HG02943 (cell line): ENCODE measurements at regions not wholly inside any gene's neighbourhood (a gene's known extent, or its start where the extent isn't known, plus 50 kb on each side); places are given as distances from the start of the nearest gene placed in this dataset.
"Not testable (repeated sequence)": the region's sequence is repeated elsewhere in the genome, so short reads cannot be mapped to it uniquely, and the experiment has no call there.

ENCODE experiments used
- ATAC-seq: cut with Tn5 transposase; IDR thresholded peaks from one replicate; pipeline ENCODE4 v1.9.1; 2021; ENCODE audit warnings: mild to moderate bottlenecking, low read depth, moderate library complexity; ENCODE audit not compliant: unreplicated experiment

- no peak for ATAC-seq
These were observed 303.4 kb downstream of the THBS2 start for GRCh38 chr6:168949981-168950857.

- no peak for ATAC-seq
These were observed 304.6 kb downstream of the THBS2 start for GRCh38 chr6:168948990-168949531.

GRCh38 chr6:168948002-168948401, 305.6 kb downstream of the THBS2 start:
- ATAC-seq, result no peak

DNA sequence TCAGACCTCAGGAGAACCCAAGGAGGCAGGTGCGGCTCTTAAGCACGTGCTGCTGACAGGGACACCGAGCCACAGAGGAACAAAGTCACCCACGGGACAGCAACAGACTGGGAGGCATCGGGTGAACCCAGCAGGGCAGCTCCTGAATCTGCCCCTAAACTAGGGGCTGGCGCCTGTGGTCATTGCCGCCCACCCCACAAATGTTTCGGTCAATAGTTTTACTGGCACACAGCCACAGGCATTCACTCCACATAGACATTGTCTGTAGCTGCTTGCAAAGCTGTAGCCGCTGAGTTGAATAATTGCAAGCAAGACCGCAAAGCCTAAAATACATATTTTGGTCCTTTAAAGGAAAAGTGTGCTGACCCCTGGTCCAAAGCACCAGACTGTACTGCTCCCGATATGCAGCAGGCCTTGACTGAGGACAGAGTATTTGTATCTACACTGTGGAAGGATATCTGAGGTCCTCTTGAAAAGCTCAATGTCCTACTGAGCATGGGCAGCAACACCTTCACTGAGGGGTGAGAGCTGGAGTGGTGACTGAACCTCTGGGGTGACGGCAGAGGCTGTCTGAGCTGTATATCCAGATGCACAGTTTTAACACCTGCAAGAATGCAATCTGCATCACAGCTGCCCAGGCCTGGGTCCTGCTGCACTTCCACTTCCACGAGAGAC, 310.3 kb downstream of the THBS2 start:
- no peak for ATAC-seq

DNA sequence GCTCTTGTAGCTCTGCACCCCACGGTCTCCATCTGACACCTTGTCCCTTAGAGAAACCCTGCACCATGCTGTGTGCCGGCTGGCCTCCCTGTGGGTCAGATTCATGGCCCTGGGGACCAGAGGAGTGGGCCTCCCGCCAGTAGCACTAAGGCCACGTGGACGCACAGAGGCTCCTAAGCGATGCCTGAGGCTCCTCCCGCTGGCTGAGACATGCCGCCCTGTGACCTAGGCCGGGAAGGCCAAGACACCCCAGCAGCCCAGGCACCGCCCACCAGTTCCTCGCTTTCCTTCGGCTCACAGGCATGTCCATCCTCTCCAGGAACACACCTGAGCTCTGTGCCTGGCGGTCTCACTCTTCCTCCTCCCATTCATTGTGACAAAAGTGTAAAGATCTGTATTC, 311.0 kb downstream of the THBS2 start:
- no peak for ATAC-seq

GRCh38 chr6:168941036-168941435, 312.6 kb downstream of the THBS2 start:
- ATAC-seq, result no peak

GRCh38 chr6:168939796-168940195, 313.9 kb downstream of the THBS2 start:
- no peak for ATAC-seq

GRCh38 chr6:168939041-168939440, 314.6 kb downstream of the THBS2 start:
- ATAC-seq, result no peak

DNA sequence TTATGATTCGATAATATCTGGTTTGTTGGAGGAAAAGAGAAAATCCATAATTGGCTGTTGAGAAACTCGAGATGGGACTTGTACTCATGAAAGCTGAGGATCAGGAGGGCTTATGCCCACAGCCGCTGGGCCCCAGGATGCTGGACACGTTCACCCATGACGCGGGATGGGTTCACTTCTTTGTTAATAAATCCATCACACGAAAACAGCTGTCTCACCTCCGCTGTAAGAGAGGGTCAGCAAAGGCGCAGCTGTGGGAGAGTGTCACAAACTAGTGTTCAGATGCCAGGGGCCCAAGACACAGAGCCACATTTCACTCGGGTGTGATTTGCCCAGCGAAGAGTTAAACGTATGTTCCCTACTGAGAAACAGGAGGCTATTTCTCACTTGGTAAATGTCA, 315.1 kb downstream of the THBS2 start:
- ATAC-seq, result no peak

DNA sequence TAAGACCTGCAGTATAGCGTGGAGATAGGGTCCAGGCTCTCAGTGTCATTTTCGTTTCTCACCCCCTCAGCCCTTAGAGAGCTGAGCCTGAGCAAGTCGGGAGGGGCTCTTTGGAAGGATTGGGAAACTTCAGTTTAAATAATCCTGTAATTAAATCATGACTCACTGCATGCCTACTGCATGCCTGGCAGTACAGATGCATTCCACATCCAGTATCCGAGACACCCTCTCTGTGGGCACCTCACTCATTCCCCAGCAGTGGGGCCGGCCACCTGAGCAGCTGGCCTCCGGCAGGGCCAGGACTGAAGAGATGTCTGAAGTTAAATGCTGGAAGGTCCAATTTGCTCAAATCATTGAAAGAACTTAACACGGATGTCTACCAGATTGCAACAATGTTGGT, 316.6 kb downstream of the THBS2 start:
- no peak for ATAC-seq

DNA sequence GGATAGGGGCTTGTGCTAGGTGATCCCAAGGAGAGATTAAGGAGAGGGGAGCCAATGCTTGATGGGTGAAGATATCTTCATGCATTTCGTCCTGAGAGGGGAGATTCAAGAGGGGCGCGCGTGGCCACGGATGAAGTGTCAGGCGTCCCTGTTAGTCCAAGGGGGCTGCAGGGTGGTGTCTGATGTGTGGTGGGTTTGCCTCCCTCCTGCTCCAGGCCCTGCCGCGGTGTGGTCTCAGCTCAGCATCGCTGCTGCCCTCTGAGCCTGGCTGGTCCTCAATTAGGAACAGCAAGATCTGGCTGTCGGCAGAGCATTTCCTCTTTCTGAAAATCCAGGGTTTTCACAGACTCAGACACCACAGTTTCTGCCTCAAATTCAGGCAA, 318.0 kb downstream of the THBS2 start:
- ATAC-seq, result no peak

DNA sequence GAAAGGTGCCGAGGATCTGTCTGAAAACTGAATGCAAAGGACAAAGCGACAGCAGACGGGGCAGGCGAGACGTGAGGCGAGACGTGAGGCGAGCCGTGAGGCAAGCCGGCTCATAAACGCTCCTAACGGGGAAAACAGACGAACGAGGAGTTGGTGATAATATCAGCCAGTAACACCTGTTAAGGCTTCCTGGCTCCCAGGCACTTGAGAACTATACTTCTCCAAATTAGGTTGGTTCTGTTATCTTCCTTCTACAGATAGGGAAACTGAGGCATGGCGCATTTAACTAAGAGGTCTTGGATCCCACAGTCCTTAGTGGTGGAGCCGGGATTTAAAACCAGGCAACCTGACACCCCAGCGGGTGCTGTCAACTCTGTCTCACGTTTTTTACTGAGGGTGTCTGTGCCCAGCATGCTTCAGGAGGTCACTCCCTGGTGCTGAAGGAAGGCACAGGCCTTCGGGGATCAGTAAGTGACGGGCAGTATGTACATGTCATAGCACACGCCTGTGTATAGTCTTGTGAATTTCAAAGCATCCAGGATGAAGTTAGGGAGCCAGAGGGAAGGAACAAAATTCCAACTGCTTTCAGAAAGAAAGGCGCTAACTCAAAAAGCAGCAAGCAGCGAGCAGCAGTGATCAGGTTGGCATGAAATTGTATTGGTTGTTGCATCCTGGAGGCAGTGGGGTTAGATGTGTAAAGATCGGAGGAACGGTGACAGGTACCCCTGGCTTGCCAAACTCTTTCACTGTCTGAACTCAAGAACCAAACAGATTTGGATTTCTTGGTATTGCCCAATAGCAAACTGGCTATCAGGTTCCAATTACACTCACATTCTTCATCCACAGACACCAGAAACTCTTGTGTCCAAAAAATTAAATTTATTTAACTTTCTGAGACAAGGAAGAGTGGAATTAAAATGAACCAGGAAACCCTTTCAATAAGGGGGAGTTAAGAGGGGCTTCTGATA, 318.7 kb downstream of the THBS2 start:
- no peak for ATAC-seq

DNA sequence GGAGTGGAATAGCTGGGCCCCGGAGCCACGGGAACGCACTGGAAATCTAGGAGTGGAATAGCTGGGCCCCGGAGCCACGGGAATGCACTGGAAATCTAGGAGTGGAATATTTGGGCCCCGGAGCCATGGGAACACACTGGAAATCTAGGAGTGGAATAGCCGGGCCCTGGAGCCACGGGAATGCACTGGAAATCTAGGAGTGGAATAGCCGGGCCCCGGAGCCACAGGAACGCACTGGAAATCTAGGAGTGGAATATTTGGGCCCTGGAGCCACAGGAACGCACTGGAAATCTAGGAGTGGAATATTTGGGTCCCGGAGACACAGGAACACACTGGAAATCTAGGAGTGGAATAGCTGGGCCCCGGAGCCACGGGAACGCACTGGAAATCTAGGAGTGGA, 321.5 kb downstream of the THBS2 start:
- ATAC-seq, result not testable (repeated sequence)

- ATAC-seq, result not testable (repeated sequence)
These were observed 322.6 kb downstream of the THBS2 start for GRCh38 chr6:168931072-168931471.

GRCh38 chr6:168929871-168930450, 323.7 kb downstream of the THBS2 start:
- no peak for ATAC-seq

DNA sequence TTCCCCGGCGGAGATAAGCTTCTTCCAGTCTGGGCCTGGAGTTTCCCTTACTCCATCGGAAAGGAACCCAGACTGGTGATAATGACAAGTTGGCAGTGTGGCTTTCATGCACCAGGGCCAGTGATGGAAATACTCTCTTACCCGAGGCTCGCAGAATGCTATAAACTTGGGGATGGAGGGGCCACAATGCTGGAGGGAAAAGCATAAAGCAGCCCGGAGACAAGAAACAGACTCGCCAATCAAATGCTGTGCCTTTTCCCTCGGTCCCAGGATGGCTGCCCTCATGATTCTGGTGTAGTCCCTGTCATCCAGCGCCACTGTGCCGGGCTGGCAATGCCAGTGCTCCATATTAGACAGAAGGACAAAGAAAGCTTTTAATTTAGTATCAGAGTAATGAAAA, 325.6 kb downstream of the THBS2 start:
- ATAC-seq, result no peak

- ATAC-seq, result no peak
These were observed 326.6 kb downstream of the THBS2 start for GRCh38 chr6:168927026-168927425.

GRCh38 chr6:168926306-168926705, 327.3 kb downstream of the THBS2 start:
- ATAC-seq, result no peak

DNA sequence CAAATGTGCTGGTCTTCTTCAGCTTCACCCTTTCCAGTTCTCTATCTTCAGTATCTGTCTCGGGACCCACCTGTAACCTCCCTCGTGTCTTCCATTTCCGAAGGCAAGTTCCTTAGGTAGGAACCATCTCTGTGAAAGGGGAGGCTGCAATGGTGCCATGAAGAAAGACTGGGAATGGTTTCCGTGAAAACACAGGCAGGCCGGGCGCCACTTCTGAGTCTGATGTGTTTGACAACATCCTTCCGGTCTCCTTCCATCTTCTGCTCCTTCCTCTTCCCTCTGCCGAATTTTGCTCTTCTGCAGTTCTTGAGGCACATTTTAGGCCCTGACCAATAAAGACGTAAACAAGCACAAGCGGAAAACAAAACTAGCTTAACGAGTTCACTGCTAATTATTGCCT, 328.0 kb downstream of the THBS2 start:
- ATAC-seq, result no peak

DNA sequence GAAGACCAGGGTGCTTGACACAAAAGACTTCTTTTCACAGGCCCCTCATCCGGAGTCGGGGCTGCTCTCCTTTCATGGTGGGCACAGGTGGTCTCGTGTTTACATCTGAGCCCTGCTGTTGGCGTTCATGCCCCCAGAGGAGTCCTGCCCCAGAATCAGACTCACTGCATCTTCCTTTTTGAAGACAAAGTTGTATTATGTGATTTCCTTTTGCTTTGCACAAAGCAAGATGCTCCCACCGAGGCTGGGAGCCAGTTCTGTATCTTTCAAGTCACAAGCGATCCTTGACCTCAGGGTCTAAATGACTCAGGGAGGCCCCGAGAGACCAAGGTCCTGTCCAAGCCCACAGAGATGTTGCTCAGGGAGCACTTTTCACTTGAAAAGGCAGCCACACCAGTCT, 330.5 kb downstream of the THBS2 start:
- ATAC-seq, result no peak
